ENCODE measurements at regions not wholly inside any gene's neighbourhood (a gene's known extent, or its start where the extent isn't known, plus 50 kb on each side); places are given as distances from the start of the nearest gene placed in this dataset.
"Not testable (repeated sequence)": the region's sequence is repeated elsewhere in the genome, so short reads cannot be mapped to it uniquely, and the experiment has no call there.

DNA sequence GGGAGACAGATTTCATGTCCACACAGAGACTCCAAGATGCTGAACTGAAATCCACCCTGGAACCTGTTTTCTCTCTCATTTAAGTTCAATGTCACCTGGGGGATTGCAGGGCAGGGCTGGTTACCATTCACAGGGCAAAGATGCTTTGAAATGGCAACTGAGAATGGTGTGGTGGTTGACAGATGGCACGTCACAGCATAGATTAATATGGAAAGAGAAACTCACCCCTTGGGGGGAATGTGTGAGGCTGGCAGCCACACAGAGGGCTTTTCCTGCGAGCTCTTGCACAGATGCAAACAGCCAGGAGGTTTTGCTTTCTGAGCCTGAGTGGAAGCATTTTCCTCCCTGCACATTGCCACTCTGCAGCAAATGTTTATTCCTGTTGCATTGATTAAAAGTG lies 167.3 kb upstream of the OSBPL11 start:
- TF ChIP-seq CTCF (IDR thresholded peaks at IDR 0.05; ENCODE audit: low read depth, low read length); EZH2phosphoT487 (IDR thresholded peaks at IDR 0.05; ENCODE audit: low read depth): not testable (repeated sequence)
